NCI-H2107 treated with DMSO at 0.1 percent for 48 hours (cell line): ENCODE measurements at regions not wholly inside any gene's neighbourhood (a gene's known extent, or its start where the extent isn't known, plus 50 kb on each side); places are given as distances from the start of the nearest gene placed in this dataset.

Experiments
- DNase-seq: peaks from one replicate; lab custom pipeline; 2025; ENCODE audit not compliant: unreplicated experiment; lab: John Stamatoyannopoulos, UW

DNA sequence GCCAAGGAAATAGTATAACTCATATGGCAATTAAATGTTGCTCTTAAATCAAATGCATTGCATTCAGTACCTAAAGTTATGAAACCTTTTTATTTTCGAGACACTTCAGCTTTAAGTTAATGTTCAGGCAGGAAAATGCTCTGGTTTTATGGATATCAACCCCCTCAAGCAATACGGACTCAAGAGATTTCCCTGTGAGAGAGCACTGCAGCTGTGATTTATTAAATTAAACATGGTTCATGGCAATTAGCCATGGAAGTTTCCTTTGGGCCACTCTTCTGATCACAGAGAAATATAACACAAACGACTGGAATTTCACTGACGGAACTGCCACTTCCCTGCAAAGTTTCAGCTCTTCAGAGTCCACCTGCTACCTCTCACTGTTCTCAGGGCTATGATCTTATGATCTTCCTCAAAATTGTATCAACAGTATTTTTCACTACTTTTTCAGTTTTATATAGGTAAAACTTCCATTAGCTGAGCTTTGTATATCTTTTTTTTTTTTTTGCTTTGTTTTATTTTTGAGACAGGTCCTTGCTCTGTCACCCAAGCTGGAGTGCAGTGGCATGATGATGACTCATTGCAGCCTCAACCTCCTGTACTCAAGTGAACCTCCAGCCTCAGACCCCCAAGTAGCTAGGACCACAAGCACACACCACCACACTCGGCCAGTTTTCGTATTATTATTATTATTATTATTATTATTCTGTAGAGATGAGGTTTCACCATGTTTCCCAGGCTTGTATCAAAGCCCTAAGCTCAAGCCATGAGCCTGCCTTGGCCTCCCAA lies 923.1 kb upstream of the TMPRSS15 start:
- no peak for DNase-seq

GRCh38 chr21:19328954-19329353 lies 925.4 kb upstream of the TMPRSS15 start:
- DNase-seq, result no peak

DNA sequence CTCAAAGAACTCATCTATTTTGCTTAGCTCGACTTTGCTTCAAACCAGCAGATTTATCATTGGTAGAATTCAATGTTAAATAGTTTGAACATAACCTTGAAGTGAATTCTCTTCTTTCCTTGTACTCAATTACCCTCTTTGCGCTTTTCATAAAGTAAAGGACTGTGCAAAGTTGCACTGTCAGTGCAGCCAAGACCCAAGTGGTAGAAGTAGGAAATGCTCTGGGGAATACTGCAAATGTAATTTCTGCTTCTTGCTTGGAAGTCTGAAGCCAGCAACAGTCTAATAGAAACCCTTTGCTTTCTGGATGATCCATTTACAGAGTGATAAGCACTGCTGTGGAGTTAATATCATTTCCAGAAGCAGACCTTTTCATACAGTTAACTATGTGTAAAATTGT lies 936.7 kb upstream of the TMPRSS15 start:
- no peak for DNase-seq

DNA sequence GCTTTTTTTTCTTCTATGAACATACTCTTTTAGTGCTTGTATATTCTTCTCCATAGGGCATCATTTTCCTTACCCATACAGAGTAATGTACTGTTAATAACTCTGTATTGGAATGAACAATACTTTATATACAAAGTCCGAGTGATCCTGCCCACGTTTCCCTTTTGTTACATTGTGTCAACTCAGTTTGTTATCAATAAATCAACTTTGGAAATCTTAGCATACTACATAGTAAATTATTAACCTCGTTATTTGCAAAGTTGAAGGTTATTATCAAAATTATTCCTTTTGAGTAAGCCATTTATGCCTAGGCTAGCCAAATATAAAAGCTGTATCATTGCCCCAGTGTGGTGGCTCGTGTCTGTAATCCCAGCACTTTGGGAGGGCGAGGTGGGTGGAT lies 937.4 kb upstream of the TMPRSS15 start:
- DNase-seq, result no peak

GRCh38 chr21:19343711-19344110 lies 940.1 kb upstream of the TMPRSS15 start:
- DNase-seq, result no peak

DNA sequence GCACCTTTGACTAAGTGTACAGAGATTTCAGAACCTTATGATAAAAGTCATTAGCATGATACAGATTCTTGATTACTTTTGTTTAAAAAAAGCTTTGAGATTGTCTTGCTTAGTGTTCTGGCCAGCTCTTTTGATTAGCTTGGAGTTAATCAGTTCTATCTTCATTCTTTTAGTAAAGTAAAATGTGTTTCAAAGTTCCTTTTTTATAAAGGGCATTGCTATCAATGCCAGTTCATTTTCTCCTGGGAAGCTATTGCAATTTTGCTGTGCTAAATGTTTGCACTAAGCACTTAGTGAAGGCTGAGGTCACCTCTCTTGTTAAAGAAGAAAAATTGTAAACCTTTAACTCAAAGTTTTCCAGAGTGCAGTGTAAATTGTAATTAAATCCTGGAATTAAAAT lies 946.7 kb upstream of the TMPRSS15 start:
- DNase-seq, result no peak

DNA sequence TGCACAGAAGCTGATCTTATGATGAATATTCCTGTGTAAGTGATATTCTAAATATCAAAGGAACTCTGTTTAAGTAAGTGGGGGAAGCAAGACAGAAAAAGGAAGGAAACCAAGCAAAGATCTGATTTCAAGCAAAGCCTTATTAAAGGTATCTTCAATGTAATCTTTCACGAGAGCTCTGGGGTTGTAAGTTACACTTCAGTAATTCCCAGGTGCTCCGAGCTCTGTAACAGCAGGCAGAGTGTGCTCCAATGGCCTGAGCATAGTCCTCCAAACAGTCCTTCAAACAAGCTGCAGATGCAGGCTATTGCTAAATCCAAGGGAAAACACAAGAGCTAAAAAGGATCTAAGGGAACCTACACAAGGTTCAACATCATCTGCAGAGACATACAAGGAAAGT lies 949.7 kb upstream of the TMPRSS15 start:
- no peak for DNase-seq

DNA sequence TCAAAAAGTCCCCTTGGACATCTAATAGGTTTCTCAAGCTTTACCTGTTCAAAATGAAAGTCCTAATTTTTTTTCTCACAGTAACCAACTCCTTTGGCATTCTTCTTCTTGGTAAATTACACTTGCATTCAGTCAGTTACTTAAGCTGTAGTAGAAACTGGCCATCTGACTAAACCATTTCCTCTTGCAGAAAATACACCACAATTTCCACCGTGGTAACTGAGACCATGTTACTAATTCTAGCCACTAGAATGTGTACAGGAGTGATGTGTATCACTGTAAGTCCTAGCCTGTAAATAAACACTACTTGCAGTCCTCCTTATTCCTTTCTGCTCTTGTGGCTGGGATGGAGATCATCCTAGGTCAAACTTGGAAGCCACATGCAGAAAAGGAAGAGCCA lies 965.4 kb upstream of the TMPRSS15 start:
- no peak for DNase-seq

DNA sequence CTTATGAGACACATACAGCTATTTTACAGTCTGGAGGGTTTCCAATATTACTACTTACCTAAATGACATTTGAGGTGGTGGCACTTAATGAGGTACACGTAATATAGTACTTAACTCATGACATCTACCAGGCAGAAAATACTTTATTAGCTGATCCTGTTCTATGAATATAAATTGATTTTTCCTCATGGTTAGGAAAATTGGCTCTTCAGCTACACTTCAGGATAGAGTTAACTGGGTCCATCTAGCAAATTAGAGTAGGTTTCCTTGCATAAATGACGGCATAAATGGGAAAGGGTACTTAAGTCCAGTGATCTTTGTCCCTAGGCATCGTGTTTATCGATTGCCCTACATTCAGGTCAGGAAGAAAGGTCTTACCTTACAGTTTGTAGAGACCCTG lies 988.8 kb upstream of the TMPRSS15 start:
- no peak for DNase-seq

DNA sequence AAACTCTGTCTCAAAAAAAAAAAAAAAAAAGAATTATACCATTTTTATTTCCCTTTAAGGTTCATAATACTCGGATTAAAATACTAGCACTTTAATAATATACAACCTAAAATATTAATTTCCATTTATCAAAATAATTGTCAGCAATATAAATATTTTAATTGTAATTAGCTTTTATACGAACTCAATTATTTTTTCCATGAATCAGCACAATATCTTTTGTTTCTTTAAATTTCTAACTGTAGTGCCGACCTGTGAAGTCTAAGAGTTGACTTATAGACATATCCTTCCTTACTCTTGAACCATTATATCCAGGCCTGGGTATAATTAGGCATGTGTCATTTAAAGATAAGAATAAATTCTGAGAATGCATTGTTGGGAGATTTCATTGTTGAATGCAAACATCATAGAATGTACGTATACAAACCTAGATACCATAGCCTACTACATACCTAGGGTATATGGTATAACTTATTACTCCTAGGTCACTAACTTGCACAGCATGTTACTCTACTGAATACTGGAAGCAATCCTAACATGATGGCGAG lies 996.7 kb upstream of the TMPRSS15 start:
- DNase-seq, result no peak

DNA sequence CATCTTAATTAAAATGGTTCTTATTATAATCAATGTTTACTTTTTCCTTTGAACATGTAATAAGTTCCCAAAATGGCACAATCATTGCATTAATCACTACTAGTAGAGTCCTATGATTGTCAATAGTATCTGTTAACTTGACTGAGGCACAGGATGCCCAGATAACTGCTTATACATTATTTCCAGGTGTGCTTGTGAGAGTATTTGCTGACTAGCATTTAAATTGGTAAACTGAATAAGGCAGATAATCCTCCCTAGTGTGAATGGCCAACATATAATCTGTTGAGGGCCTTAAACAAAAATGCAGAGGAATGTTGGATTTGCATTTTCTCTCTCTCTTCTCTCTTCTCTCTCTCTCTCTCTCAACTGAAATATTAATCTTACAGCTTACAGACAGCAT lies 999.3 kb upstream of the TMPRSS15 start:
- DNase-seq, result no peak

DNA sequence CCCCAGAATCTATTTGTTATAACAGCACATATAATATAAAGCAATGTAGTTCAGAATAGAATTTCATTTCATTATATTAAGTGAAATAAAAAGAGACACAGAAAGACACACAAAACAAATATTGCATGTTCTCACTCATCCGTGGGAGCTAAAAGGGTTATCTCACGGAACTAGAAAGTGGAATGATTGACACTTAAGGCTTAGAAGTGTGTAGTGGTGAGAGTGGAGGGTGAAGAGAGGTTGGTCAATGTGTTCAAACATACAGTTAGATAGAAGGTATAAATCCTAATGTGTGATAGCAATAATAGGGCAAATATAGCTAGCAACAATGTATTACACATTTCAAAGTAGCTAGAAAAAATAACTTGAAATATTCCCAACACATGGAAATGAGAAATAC lies 1001.7 kb upstream of the TMPRSS15 start:
- DNase-seq, result no peak

GRCh38 chr21:19420565-19420964 lies 1017.0 kb upstream of the TMPRSS15 start:
- DNase-seq, result no peak

- DNase-seq, result no peak
Observed at GRCh38 chr21:19433623-19434022, 1030.0 kb upstream of the TMPRSS15 start.

DNA sequence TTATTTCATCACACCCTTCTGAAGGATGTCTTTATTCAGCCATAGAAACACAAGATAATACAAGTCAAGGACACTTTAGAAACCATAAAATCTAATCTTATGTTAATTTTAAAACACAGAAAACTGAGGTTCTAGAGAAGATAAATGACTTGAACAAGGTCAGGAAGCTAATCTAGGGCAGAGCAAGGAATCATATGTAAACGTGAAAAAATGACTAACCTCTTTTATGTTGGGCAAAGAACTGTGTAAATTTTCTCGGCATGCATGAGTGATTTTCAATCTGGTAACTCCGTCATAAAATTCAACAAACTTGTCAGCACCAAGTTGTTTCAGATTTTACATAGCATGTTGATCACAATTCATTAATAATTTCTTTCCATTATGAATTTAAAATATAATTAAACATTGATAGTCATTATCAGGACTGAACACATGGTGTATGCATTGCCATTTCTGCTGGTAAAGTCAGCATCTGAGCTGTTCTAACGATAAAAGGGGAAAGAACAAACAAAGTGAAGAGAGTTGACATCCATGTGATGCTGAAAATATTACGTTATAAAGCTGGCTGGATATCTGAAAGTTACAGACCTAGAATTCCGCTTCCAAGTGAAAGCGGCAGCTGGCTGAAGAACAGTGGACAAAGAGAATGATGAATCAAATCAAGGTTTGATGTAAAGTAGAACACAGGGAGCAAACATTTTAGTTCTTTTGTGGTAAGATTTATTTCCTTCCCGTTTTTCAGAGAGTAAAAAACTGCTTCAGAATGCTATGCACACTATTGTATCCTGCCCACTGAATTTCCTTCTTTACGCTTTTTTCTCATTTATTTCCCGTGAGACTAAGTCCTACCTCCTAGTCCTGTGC lies 1037.4 kb upstream of the TMPRSS15 start:
- no peak for DNase-seq

DNA sequence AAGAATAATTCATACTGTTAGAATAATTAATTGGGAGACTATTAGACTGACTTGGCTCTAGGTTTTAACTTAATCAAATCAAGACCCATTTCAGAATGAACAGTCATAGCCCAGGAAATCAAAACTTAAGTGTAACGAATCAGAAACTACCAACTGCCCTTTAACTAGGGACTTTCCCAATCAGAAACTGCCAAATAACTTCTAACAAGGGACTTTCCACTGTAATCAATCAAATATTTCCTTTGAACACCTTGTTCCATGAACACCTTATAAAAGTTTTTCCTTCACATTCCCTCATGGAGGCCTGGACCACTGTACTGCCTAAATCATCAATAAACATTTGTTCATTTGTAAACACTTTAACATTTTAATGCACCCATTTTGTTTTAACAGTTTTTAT lies 1054.7 kb upstream of the TMPRSS15 start:
- no peak for DNase-seq

- no peak for DNase-seq
Observed at GRCh38 chr21:19461481-19462205, 1058.1 kb upstream of the TMPRSS15 start.

DNA sequence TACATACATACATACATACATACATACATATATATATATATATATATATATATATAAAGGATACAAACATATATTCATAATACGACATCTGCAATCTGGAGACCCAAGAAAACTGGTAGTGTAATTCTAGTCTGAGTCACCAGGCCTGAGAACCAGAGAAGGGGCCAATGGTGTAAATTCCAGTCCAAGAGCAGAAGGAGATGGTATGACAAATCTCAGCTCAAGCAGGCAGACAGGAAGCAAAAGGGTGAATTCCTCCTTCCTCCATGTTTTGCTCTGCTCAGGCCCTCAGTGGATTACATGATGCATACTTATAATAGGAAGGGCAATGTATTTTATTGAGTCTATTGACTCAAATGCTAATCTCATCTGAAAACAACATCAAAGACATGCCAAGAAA lies 1060.4 kb upstream of the TMPRSS15 start:
- DNase-seq, result no peak

- DNase-seq, result no peak
Observed at GRCh38 chr21:19468991-19469715, 1065.6 kb upstream of the TMPRSS15 start.

- DNase-seq, result no peak
Observed at GRCh38 chr21:19475525-19475924, 1071.9 kb upstream of the TMPRSS15 start.

GRCh38 chr21:19489930-19490329 lies 1086.3 kb upstream of the TMPRSS15 start:
- DNase-seq, result no peak
